Osteoblast (primary cell): ENCODE measurements at regions not wholly inside any gene's neighbourhood (a gene's known extent, or its start where the extent isn't known, plus 50 kb on each side); places are given as distances from the start of the nearest gene placed in this dataset.

Experiments
- DNase-seq: peaks from one replicate; pipeline ENCODE4 v3.0.0; 2011; ENCODE audit warnings: low spot score, mixed read lengths; ENCODE audit not compliant: insufficient read length; ENCODE audit errors: missing footprints
- H2AFZ ChIP-seq: 2 replicates; pipeline ENCODE4 v1.6.0; 2011; ENCODE audit warnings: mild to moderate bottlenecking, low read length
- H3K27ac ChIP-seq: 2 replicates; pipeline ENCODE4 v1.5.1; 2011; ENCODE audit warnings: mild to moderate bottlenecking, low read depth, low read length, moderate library complexity
- H3K27me3 ChIP-seq: 2 replicates; pipeline ENCODE4 v1.6.0; 2012; ENCODE audit warnings: mild to moderate bottlenecking, control low read depth, inconsistent platforms, low read length, moderate library complexity; ENCODE audit not compliant: insufficient read depth
- H3K36me3 ChIP-seq: 2 replicates; pipeline ENCODE4 v1.5.1; 2011; ENCODE audit warnings: mild to moderate bottlenecking, low read length, control low read depth, moderate library complexity; ENCODE audit not compliant: insufficient read depth
- H3K4me1 ChIP-seq: 2 replicates; pipeline ENCODE4 v1.5.1; 2011; ENCODE audit warnings: mild to moderate bottlenecking, low read length, control low read depth, moderate library complexity; ENCODE audit not compliant: insufficient read depth
- H3K4me2 ChIP-seq: 2 replicates; pipeline ENCODE4 v1.6.0; 2011; ENCODE audit warnings: mild to moderate bottlenecking, low read length; ENCODE audit not compliant: insufficient read depth
- H3K4me3 ChIP-seq: fragments of 200-600 bp; sonication (generic); 3 replicates; pipeline ENCODE4 v1.5.1; 2012; ENCODE audit warnings: mild to moderate bottlenecking, low read length, inconsistent platforms; ENCODE audit not compliant: insufficient read depth
- H3K79me2 ChIP-seq: 2 replicates; pipeline ENCODE4 v1.6.0; 2012; ENCODE audit warnings: mild to moderate bottlenecking, low read length, control low read depth, inconsistent platforms; ENCODE audit not compliant: insufficient read depth
- H3K9me3 ChIP-seq: 2 replicates; pipeline ENCODE4 v1.5.1; 2011; ENCODE audit warnings: low read depth, low read length, control low read depth
- H4K20me1 ChIP-seq: 2 replicates; pipeline ENCODE4 v1.6.0; 2012; ENCODE audit warnings: mild to moderate bottlenecking, low read length, control low read depth; ENCODE audit not compliant: insufficient read depth
- TF ChIP-seq, protein P1 (sequence below): IDR thresholded peaks from 2 replicates; pipeline ENCODE4 v1.5.1; 2011; ENCODE audit warnings: mild to moderate bottlenecking, low read depth, low read length, moderate library complexity; ENCODE audit errors: extremely low read depth

DNA sequence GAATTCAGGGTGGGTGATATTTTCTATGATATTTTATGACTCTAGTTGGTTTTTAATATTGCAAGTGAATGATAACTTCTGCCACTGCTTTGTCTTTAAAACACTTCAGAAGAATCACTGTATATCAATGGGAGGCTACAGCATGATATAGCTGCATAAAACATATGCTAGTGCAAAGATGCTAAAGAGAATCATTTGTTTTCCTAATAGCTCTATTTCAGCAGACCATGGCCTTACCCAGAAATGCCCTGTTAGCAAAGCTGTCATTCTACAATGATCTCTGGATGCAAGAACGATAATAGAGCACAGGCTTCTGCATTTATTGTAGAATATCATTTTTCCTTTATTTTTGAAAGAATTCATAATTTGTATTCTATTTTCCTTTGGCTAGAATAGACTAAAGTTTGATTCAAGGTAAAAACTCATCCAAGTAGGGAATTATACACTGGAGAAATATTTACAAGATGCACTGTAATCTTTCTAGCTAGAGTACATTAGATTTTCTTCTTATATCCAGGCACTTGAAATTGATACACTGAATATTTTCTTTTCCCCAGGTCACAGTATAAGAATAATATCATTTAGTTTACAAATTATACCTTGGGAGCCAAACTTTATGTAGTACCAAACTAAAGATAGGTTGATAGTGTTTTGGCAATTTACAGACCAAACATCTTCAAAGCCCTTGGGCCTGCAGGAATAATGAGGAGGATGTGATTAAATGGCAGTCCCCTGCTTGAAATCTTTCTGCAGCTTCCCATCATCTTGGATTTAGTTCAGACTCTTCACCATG, 252.6 kb upstream of the LINC00305 start:
- H3K9me3 ChIP-seq = peaks cover 4% of the 10 kb centered on the region
- no peaks in the 10 kb centered on the region for H3K4me1 ChIP-seq
- H2AFZ ChIP-seq = no peak overlapping the region
- no peaks in the 10 kb centered on the region for H4K20me1 ChIP-seq
- no peaks in the 10 kb centered on the region for H3K79me2 ChIP-seq
- H3K4me3 ChIP-seq = no peak overlapping the region
- no peaks in the 10 kb centered on the region for H3K27me3 ChIP-seq
- H3K4me2 ChIP-seq = no peak overlapping the region
- no peaks in the 10 kb centered on the region for H3K36me3 ChIP-seq
- H3K27ac ChIP-seq = no peak overlapping the region
- DNase-seq = no peak
- TF ChIP-seq, protein P1, sequence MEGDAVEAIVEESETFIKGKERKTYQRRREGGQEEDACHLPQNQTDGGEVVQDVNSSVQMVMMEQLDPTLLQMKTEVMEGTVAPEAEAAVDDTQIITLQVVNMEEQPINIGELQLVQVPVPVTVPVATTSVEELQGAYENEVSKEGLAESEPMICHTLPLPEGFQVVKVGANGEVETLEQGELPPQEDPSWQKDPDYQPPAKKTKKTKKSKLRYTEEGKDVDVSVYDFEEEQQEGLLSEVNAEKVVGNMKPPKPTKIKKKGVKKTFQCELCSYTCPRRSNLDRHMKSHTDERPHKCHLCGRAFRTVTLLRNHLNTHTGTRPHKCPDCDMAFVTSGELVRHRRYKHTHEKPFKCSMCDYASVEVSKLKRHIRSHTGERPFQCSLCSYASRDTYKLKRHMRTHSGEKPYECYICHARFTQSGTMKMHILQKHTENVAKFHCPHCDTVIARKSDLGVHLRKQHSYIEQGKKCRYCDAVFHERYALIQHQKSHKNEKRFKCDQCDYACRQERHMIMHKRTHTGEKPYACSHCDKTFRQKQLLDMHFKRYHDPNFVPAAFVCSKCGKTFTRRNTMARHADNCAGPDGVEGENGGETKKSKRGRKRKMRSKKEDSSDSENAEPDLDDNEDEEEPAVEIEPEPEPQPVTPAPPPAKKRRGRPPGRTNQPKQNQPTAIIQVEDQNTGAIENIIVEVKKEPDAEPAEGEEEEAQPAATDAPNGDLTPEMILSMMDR = no peak

DNA sequence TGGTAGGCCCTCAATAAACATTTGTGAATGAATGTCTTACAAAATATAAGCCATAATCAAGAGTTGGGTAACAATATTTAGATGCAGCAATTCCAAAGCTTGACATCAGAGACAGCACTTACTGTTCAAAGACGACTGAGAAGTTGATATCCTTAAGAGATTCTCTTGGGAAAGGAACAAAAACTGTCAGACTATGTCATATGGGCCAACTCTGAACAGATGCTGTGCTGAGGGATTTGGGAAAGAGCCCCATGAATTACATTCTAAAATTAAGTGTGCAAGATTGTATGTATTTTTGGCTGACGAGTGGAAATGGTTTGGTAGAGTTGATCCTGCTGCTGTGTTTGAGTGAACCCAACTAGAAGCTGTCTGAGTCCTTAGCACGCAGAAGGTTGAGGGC, 250.7 kb upstream of the LINC00305 start:
- Histone ChIP-seq H3K79me2 (no peaks in the 10 kb centered on the region), H3K9me3 (peaks cover 4% of the 10 kb centered on the region), H3K4me3 (no peak overlapping the region), H3K36me3 (no peaks in the 10 kb centered on the region), H3K27ac (no peak overlapping the region), H3K4me1 (no peaks in the 10 kb centered on the region), H3K27me3 (no peaks in the 10 kb centered on the region), H3K4me2 (no peak overlapping the region), H4K20me1 (no peaks in the 10 kb centered on the region), H2AFZ (no peak overlapping the region)
- TF ChIP-seq, protein P1 = no peak
- no peak for DNase-seq

DNA sequence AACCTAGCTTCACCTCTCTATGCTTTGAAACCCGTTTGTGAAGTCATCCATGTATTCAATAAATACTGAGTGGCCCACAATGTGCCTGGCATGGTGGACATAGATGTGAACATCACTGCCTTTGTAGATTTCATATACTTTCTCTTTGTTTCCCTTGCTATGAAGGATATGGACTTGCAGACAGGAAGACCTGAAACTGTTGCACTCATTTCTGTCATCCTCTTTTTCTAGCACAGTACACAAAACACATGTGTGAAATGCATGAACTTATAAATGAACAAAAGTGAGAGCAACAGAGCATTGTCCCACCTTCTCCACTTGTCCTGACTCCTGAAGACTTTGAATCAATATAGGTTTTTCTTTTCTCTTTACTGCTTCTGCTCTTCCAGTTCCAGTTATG, 249.4 kb upstream of the LINC00305 start:
- H3K4me2 ChIP-seq = no peak overlapping the region
- no peaks in the 10 kb centered on the region for H3K79me2 ChIP-seq
- TF ChIP-seq, protein P1 = no peak
- H3K36me3 ChIP-seq = no peaks in the 10 kb centered on the region
- H3K9me3 ChIP-seq = peaks cover 4% of the 10 kb centered on the region
- DNase-seq = no peak
- no peaks in the 10 kb centered on the region for H4K20me1 ChIP-seq
- H3K27ac ChIP-seq = no peak overlapping the region
- H3K4me1 ChIP-seq = no peaks in the 10 kb centered on the region
- H2AFZ ChIP-seq = no peak overlapping the region
- H3K27me3 ChIP-seq = no peaks in the 10 kb centered on the region
- no peak overlapping the region for H3K4me3 ChIP-seq

DNA sequence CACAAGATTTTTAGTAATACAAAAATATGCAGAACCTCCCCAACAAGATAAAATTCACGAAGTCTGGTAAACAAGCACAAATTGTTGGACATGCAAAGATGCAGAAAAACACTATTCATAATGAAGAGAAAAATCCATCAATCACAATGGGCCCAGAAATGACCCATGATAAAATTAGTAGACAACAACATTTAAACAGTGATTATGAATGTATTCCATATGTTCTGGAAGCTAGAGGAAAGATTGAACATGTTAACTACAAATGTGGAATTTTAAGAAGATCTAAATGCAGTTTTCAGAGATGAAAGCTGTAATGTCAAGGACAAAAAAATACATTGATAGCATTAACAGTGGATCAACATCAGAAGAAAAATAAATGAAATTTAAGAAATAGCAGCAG, 243.3 kb upstream of the LINC00305 start:
- TF ChIP-seq, protein P1 = no peak
- no peak overlapping the region for H3K4me3 ChIP-seq
- H2AFZ ChIP-seq = no peak overlapping the region
- H3K4me1 ChIP-seq = no peaks in the 10 kb centered on the region
- H3K79me2 ChIP-seq = no peaks in the 10 kb centered on the region
- no peaks in the 10 kb centered on the region for H4K20me1 ChIP-seq
- no peak for DNase-seq
- no peaks in the 10 kb centered on the region for H3K36me3 ChIP-seq
- H3K4me2 ChIP-seq = no peak overlapping the region
- no peaks in the 10 kb centered on the region for H3K9me3 ChIP-seq
- H3K27ac ChIP-seq = no peak overlapping the region
- no peaks in the 10 kb centered on the region for H3K27me3 ChIP-seq
